Chondrocyte (in vitro differentiated cells): ENCODE measurements at regions not wholly inside any gene's neighbourhood (a gene's known extent, or its start where the extent isn't known, plus 50 kb on each side); places are given as distances from the start of the nearest gene placed in this dataset.

Experiments used
- DNase-seq: peaks from one replicate; pipeline ENCODE4 v3.0.0; 2021; ENCODE audit warnings: mixed read lengths, low spot score
- H3K27ac Mint-ChIP-seq: one replicate; pipeline ENCODE4 v1.8.0; 2021; ENCODE audit warnings: mild to moderate bottlenecking, moderate library complexity, mixed read lengths; ENCODE audit not compliant: unreplicated experiment
- H3K27me3 Mint-ChIP-seq: 2 replicates; pipeline ENCODE4 v1.8.0; 2021; ENCODE audit warnings: low read depth, mixed read lengths
- H3K36me3 Mint-ChIP-seq: 2 replicates; pipeline ENCODE4 v1.8.0; 2021; ENCODE audit warnings: low read depth, mixed read lengths
- H3K4me1 Mint-ChIP-seq: 2 replicates; pipeline ENCODE4 v1.8.0; 2021; ENCODE audit warnings: low read depth, mild to moderate bottlenecking, mixed read lengths
- H3K4me3 Mint-ChIP-seq: one replicate; pipeline ENCODE4 v1.8.0; 2021; ENCODE audit warnings: mild to moderate bottlenecking, moderate library complexity, mixed read lengths; ENCODE audit not compliant: unreplicated experiment
- H3K9me3 Mint-ChIP-seq: 2 replicates; pipeline ENCODE4 v1.8.0; 2021; ENCODE audit warnings: low read depth, mixed read lengths
- TF ChIP-seq, protein P1 (sequence below): fragments of 200-600 bp; sonication (generic); IDR thresholded peaks from 2 replicates; pipeline ENCODE4 v1.5.0; 2021; ENCODE audit warnings: antibody characterized with exemption, mild to moderate bottlenecking, moderate library complexity

DNA sequence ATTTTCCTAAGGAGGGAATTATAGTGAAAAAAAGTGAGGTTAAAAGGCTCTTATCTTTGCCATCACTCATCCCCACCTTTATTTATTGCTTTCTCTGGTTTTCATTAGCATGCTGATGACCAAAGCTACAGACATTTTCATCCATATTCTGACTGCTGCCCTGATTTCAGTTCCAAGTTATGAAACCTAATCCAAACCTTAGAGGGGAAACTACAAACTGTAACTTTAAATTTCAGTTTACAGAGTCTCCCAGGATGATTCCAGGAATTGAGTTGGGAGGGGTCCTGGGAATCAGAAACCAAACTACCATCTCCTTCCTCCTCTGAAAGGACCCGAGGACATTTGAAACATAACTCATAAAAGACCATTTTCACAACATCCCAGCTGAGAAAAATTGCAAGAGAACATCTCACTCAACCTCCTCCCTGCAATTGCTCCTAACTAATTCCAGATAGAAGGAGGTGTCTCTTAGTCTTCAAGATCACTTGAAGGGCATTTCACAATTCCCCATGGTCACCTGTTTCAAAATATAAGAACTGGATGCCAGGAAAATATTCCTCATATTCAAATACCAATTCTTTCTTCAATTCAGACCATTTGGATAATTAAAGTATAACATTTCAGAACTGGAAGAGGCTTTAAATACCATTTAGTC lies 520.6 kb downstream of the TNS1 start:
- Mint-ChIP-seq H3K27ac (no peak overlapping the region), H3K4me1 (peaks cover 13% of the 10 kb centered on the region)
- DNase-seq, result no peak

DNA sequence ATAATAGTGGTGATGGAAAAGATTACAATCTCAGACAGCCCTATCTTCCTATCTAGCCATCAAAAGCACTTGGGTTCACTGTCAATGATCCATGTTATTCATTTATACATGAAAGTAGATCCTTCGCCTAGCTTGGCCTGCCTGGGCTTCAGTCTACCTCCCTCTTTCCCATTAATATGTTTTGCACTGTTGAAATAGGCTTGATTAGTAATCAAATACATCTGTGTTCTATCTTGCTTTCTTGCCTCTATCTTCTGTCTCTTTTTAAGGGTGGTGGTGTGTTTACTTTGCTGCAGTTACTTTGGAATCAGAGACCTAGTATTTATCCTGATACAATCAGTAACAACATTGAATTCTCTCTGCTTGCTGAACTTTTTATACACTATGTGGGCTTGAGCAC lies 521.2 kb downstream of the TNS1 start:
- Mint-ChIP-seq H3K27me3 (no peaks in the 10 kb centered on the region), H3K4me1 (peaks cover 16% of the 10 kb centered on the region), H3K4me3 (no peak overlapping the region), H3K9me3 (peaks cover 2% of the 10 kb centered on the region), H3K36me3 (peaks cover 4% of the 10 kb centered on the region), H3K27ac (no peak overlapping the region)
- no peak for DNase-seq
- TF ChIP-seq, protein P1, sequence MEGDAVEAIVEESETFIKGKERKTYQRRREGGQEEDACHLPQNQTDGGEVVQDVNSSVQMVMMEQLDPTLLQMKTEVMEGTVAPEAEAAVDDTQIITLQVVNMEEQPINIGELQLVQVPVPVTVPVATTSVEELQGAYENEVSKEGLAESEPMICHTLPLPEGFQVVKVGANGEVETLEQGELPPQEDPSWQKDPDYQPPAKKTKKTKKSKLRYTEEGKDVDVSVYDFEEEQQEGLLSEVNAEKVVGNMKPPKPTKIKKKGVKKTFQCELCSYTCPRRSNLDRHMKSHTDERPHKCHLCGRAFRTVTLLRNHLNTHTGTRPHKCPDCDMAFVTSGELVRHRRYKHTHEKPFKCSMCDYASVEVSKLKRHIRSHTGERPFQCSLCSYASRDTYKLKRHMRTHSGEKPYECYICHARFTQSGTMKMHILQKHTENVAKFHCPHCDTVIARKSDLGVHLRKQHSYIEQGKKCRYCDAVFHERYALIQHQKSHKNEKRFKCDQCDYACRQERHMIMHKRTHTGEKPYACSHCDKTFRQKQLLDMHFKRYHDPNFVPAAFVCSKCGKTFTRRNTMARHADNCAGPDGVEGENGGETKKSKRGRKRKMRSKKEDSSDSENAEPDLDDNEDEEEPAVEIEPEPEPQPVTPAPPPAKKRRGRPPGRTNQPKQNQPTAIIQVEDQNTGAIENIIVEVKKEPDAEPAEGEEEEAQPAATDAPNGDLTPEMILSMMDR, result no peak

More for the DNA sequence above, 520.6 kb downstream of the TNS1 start:
- Mint-ChIP-seq H3K9me3 (peaks cover 2% of the 10 kb centered on the region), H3K4me3 (no peak overlapping the region), H3K36me3 (peaks cover 4% of the 10 kb centered on the region), H3K27me3 (no peaks in the 10 kb centered on the region)
- TF ChIP-seq, protein P1, result no peak

- Mint-ChIP-seq H3K36me3 (peaks cover 4% of the 10 kb centered on the region), H3K9me3 (peaks cover 2% of the 10 kb centered on the region), H3K4me3 (no peak overlapping the region), H3K4me1 (peaks cover 28% of the 10 kb centered on the region), H3K27me3 (no peaks in the 10 kb centered on the region), H3K27ac (no peak overlapping the region)
- DNase-seq, result no peak
- TF ChIP-seq, protein P1, result no peak
These were observed 523.2 kb downstream of the TNS1 start for GRCh38 chr2:217479566-217479965.

DNA sequence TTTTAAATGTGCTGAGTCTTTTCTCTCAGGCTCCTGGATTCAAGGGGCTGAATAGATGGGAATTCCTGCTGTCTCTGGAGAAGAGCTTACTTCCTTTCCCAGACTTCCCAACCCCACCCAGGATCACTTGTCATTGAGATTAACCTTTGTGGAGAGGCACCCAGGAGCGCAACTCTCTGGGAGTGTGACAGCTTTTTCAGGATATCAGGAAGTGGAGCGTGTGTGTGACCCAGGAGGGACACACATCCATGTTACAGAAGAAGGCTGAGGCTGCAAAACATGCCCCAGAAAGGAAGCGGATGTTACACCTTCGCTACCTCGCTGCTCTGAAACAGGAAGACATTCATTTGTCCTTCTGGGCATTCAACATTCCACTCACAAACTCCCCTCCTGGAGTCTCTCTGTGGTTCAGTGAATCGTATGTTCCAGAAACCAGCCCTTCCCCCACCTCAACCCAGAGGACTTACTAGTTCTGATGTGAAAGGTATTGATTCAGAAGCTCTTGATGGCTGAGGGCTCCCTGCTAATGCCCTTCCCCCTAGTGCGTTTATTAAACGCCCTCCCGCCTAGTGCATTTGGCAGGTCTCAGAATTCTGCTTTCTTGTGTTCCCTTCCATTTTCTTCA lies 523.9 kb downstream of the TNS1 start:
- DNase-seq, result no peak
- no peak overlapping the region for H3K4me3 Mint-ChIP-seq
- peaks cover 4% of the 10 kb centered on the region for H3K36me3 Mint-ChIP-seq
- H3K4me1 Mint-ChIP-seq, result peaks cover 34% of the 10 kb centered on the region
- TF ChIP-seq, protein P1, result no peak
- H3K27ac Mint-ChIP-seq, result no peak overlapping the region
- H3K9me3 Mint-ChIP-seq, result peaks cover 2% of the 10 kb centered on the region
- no peaks in the 10 kb centered on the region for H3K27me3 Mint-ChIP-seq

DNA sequence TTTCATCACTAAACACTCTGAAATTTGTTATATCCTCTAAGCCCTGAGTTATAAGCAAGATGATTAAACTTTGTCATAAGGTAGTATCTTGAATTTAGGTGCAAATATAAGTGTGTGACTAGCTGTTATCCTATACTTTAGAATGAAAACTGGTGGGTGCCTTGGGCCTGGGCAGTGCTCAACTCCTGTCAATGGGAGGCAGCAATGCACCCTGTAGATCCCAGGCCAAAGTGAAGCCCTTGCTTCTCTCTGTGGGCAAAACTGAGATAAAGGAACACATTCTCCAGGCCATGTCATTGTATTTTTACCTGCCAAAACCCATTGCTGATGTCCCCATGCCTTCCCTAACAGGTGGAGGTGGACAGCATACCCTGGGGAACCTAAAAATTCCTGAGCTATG lies 525.2 kb downstream of the TNS1 start:
- H3K27me3 Mint-ChIP-seq, result no peaks in the 10 kb centered on the region
- no peak overlapping the region for H3K27ac Mint-ChIP-seq
- DNase-seq, result no peak
- peaks cover 33% of the 10 kb centered on the region for H3K4me1 Mint-ChIP-seq
- no peak overlapping the region for H3K4me3 Mint-ChIP-seq
- H3K9me3 Mint-ChIP-seq, result peaks cover 2% of the 10 kb centered on the region
- TF ChIP-seq, protein P1, result no peak
- peaks cover 4% of the 10 kb centered on the region for H3K36me3 Mint-ChIP-seq
